ENCODE measurements at regions not wholly inside any gene's neighbourhood (a gene's known extent, or its start where the extent isn't known, plus 50 kb on each side); places are given as distances from the start of the nearest gene placed in this dataset.

DNA sequence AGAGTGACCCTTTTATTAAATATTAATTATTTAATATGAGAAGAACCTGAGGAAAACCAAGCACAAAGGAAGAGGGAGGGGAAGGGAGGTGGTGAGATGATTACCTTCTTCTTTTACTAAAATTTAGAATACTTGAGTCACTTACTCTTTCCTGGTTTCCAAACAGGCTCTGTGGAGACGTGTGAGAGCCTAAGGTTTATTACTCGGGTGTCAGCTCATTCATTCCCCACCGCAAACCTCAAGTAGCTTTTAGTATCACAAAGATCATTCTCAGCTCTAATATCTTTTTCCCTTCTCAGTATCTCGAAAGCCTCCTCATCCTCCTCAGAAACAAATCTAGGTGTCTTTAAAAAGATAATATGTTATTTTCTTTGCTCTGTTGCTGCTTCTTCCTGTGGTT, 497.2 kb upstream of the JARID2 start (continued):
- TF ChIP-seq, protein P1, sequence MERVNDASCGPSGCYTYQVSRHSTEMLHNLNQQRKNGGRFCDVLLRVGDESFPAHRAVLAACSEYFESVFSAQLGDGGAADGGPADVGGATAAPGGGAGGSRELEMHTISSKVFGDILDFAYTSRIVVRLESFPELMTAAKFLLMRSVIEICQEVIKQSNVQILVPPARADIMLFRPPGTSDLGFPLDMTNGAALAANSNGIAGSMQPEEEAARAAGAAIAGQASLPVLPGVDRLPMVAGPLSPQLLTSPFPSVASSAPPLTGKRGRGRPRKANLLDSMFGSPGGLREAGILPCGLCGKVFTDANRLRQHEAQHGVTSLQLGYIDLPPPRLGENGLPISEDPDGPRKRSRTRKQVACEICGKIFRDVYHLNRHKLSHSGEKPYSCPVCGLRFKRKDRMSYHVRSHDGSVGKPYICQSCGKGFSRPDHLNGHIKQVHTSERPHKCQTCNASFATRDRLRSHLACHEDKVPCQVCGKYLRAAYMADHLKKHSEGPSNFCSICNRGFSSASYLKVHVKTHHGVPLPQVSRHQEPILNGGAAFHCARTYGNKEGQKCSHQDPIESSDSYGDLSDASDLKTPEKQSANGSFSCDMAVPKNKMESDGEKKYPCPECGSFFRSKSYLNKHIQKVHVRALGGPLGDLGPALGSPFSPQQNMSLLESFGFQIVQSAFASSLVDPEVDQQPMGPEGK (CRISPR knock-in tag; IDR thresholded peaks at IDR 0.05; ENCODE audit: borderline replicate concordance): no peak
- TF ChIP-seq SNAI2 (CRISPR knock-in tag; IDR thresholded peaks at IDR 0.05) (no peak), BACH2 (CRISPR knock-in tag; IDR thresholded peaks at IDR 0.05; ENCODE audit: borderline replicate concordance) (no peak)

DNA sequence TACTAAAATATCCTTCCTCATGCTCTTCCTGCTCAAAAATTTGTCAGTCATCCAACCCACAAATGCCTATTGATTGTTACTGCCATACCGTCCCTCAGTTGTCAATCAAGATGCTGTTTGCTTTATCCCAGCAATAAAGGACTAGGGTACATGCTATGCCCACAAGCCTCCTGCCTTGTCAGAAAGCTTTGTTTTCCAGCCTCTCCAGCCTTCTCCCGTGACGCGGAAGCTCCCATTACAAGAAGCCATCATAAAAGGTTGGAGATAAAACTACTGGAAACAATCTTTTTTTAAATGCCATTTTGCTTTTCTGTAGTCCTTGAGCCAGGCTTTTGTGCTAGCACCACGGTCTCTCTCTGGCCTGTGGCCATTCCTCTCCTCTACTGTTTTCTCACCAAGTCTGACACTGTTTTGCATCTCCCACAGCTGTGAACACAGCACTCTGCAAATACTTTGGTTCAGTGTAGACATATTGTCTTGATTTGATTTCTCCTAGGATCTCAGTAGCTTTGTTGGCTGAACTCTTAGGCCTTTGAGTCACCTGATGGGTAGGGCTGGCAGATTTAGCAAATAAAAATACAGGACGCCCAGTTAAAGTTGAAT, 495.7 kb upstream of the JARID2 start:
- TF ChIP-seq, protein P2, sequence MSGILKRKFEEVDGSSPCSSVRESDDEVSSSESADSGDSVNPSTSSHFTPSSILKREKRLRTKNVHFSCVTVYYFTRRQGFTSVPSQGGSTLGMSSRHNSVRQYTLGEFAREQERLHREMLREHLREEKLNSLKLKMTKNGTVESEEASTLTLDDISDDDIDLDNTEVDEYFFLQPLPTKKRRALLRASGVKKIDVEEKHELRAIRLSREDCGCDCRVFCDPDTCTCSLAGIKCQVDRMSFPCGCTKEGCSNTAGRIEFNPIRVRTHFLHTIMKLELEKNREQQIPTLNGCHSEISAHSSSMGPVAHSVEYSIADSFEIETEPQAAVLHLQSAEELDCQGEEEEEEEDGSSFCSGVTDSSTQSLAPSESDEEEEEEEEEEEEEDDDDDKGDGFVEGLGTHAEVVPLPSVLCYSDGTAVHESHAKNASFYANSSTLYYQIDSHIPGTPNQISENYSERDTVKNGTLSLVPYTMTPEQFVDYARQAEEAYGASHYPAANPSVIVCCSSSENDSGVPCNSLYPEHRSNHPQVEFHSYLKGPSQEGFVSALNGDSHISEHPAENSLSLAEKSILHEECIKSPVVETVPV (CRISPR knock-in tag; IDR thresholded peaks at IDR 0.05): no peak
- TF ChIP-seq ZNF565 (CRISPR knock-in tag; conservative IDR thresholded peaks at IDR 0.05; ENCODE audit: low read depth) (no peak), ARNTL (CRISPR knock-in tag; IDR thresholded peaks at IDR 0.05; ENCODE audit: borderline replicate concordance, low read depth) (no peak), CSDC2 (CRISPR knock-in tag; IDR thresholded peaks at IDR 0.05) (no peak), GLIS3 (CRISPR knock-in tag; IDR thresholded peaks at IDR 0.05) (no peak)
- no peak for ATAC-seq

DNA sequence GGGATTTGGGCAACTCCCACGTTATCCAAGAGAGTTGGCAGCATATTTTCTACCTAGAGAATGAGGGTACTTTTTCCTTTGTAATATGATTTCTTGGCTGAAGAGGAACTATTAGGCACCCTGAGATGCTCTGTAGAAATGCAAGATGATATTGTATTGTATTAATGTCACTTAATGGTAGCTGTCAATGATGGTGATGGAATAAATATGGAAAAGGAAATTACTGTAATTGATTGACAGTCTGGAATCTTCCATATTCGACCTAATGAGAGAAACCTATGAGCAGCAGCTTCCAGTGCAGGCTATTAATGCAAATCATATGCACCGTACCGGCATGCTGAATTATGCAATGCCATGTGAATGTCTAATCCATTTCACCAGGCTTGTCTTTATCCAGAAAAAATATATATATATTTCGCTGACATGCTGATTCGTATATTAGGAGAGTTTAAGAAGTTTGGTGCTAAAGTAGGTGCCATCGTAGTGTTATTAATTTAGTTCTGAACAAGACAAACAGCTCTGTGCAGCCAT, 494.2 kb upstream of the JARID2 start:
- TF ChIP-seq ISL1 (CRISPR knock-in tag; IDR thresholded peaks at IDR 0.05) (no peak), SNAI2 (CRISPR knock-in tag; IDR thresholded peaks at IDR 0.05) (no peak), ESRRG (CRISPR knock-in tag; IDR thresholded peaks at IDR 0.05) (no peak), OSR1 (CRISPR knock-in tag; IDR thresholded peaks at IDR 0.05) (no peak), ZNF8 (CRISPR knock-in tag; IDR thresholded peaks at IDR 0.05) (no peak), RARB (CRISPR knock-in tag; IDR thresholded peaks at IDR 0.05) (no peak), BACH2 (CRISPR knock-in tag; IDR thresholded peaks at IDR 0.05; ENCODE audit: borderline replicate concordance) (no peak), ZNF70 (CRISPR knock-in tag; IDR thresholded peaks at IDR 0.05) (no peak), CSDC2 (CRISPR knock-in tag; IDR thresholded peaks at IDR 0.05) (no peak), PPARA (CRISPR knock-in tag; IDR thresholded peaks at IDR 0.05; ENCODE audit: borderline replicate concordance) (no peak)
- TF ChIP-seq, protein P3, sequence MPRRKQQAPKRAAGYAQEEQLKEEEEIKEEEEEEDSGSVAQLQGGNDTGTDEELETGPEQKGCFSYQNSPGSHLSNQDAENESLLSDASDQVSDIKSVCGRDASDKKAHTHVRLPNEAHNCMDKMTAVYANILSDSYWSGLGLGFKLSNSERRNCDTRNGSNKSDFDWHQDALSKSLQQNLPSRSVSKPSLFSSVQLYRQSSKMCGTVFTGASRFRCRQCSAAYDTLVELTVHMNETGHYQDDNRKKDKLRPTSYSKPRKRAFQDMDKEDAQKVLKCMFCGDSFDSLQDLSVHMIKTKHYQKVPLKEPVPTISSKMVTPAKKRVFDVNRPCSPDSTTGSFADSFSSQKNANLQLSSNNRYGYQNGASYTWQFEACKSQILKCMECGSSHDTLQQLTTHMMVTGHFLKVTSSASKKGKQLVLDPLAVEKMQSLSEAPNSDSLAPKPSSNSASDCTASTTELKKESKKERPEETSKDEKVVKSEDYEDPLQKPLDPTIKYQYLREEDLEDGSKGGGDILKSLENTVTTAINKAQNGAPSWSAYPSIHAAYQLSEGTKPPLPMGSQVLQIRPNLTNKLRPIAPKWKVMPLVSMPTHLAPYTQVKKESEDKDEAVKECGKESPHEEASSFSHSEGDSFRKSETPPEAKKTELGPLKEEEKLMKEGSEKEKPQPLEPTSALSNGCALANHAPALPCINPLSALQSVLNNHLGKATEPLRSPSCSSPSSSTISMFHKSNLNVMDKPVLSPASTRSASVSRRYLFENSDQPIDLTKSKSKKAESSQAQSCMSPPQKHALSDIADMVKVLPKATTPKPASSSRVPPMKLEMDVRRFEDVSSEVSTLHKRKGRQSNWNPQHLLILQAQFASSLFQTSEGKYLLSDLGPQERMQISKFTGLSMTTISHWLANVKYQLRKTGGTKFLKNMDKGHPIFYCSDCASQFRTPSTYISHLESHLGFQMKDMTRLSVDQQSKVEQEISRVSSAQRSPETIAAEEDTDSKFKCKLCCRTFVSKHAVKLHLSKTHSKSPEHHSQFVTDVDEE (CRISPR knock-in tag; IDR thresholded peaks at IDR 0.05): no peak
- TF ChIP-seq, protein P2 (CRISPR knock-in tag; IDR thresholded peaks at IDR 0.05): no peak
- no peak for ATAC-seq

DNA sequence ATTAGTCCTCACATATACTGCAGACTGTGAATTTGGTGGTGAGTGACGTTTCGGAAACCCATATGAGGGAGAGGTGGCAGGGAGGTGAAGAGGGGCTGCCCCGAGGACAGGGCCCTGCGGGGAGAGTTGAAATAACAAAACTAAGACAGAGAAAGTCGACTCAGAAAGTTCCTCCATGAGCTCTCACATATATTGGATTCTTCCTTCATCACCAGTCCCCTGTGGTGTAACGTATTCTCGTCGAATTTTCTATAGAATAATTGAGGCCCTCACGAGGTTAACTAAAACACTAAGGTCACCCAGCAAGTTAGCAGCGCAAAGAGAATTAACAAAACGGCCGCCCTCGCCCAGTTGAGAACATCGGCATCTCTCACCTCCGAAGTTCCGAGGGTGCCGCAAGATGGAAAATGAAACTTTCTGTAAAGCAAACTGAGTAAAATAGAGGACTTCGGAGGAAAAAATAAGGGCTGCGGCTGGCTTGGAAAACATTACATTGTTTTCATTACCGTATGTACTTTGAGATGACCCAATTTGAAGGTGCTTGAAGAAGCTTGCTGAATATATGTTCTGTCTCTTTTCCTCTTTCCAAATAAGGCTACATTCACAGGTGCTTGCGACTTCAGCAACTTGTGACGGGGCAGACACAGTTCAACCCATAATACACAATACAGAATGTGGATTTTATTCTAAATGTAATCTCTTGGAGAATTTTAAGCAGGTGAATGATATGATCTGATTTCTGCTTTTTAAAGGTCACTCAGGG, 490.9 kb upstream of the JARID2 start:
- no peak for ATAC-seq

More for the DNA sequence above, 490.9 kb upstream of the JARID2 start:
- TF ChIP-seq BACH2 (CRISPR knock-in tag; IDR thresholded peaks at IDR 0.05; ENCODE audit: borderline replicate concordance) (no peak), ZNF70 (CRISPR knock-in tag; IDR thresholded peaks at IDR 0.05) (no peak), ZFP3 (CRISPR knock-in tag; IDR thresholded peaks at IDR 0.05) (no peak), ZC3H10 (CRISPR knock-in tag; IDR thresholded peaks at IDR 0.05) (no peak), GLIS3 (CRISPR knock-in tag; IDR thresholded peaks at IDR 0.05) (no peak)
- TF ChIP-seq, protein P2 (CRISPR knock-in tag; IDR thresholded peaks at IDR 0.05): no peak
- TF ChIP-seq, protein P4, sequence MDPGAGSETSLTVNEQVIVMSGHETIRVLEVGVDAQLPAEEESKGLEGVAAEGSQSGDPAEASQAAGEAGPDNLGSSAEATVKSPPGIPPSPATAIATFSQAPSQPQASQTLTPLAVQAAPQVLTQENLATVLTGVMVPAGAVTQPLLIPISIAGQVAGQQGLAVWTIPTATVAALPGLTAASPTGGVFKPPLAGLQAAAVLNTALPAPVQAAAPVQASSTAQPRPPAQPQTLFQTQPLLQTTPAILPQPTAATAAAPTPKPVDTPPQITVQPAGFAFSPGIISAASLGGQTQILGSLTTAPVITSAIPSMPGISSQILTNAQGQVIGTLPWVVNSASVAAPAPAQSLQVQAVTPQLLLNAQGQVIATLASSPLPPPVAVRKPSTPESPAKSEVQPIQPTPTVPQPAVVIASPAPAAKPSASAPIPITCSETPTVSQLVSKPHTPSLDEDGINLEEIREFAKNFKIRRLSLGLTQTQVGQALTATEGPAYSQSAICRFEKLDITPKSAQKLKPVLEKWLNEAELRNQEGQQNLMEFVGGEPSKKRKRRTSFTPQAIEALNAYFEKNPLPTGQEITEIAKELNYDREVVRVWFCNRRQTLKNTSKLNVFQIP (CRISPR knock-in tag; IDR thresholded peaks at IDR 0.05; ENCODE audit: borderline replicate concordance, low read depth): no peak
- TF ChIP-seq, protein P5, sequence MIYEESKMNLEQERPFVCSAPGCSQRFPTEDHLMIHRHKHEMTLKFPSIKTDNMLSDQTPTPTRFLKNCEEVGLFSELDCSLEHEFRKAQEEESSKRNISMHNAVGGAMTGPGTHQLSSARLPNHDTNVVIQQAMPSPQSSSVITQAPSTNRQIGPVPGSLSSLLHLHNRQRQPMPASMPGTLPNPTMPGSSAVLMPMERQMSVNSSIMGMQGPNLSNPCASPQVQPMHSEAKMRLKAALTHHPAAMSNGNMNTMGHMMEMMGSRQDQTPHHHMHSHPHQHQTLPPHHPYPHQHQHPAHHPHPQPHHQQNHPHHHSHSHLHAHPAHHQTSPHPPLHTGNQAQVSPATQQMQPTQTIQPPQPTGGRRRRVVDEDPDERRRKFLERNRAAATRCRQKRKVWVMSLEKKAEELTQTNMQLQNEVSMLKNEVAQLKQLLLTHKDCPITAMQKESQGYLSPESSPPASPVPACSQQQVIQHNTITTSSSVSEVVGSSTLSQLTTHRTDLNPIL (CRISPR knock-in tag; IDR thresholded peaks at IDR 0.05; ENCODE audit: low read depth): no peak
